Cardiac fibroblast (primary cell): ENCODE measurements at regions not wholly inside any gene's neighbourhood (a gene's known extent, or its start where the extent isn't known, plus 50 kb on each side); places are given as distances from the start of the nearest gene placed in this dataset.
A peak's percentile ranks its signal among the peaks of the same experiment; 100 is the strongest.

Source experiments
- DNase-seq, 2 donors: peaks; one replicate each; pipeline versions ENCODE4 v3.0.0 to v3.0.0-alpha.2; 2010; ENCODE audit warnings: low read depth in 2 of 2
- H3K4me3 ChIP-seq, 2 donors: replicated peaks in 1 of 2; 1 replicate in 1 of 2; 2 replicates in 1 of 2; pipeline ENCODE4 v1.5.1; 2011; ENCODE audit warnings: low read depth in 2 of 2, low read length in 2 of 2, mild to moderate bottlenecking in 2 of 2, moderate library complexity in 1 of 2
- CTCF ChIP-seq: IDR thresholded peaks from one replicate; pipeline ENCODE4 v1.5.1; 2011; ENCODE audit warnings: low read depth, mild to moderate bottlenecking, low read length, inconsistent platforms

GRCh38 chr2:176997074-176997791 is 215.4 kb upstream of the HNRNPA3 start:
- no peak for TF ChIP-seq CTCF
- peak; percentile 51 to 89 for DNase-seq
- no peak overlapping the region for H3K4me3 ChIP-seq

DNA sequence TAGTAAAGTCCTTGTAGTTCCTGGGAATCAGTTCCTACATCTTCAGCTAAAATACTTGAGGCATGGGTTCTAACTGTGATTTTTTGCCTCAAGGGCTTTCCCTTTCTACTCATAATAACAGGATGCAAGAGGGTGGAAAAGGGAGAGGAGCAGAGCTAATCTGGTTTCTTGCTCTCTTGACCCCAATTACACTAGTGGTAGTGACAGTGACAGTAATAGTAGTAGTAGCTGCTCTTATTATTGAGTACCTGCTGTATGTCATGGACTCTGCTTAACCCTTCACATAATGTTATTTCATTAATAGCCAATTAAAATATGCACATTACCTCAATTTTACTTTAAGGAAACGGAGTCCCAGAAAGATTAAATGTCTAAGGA is 214.8 kb upstream of the HNRNPA3 start:
- DNase-seq: no peak
- no peak for TF ChIP-seq CTCF
- H3K4me3 ChIP-seq: no peak overlapping the region

DNA sequence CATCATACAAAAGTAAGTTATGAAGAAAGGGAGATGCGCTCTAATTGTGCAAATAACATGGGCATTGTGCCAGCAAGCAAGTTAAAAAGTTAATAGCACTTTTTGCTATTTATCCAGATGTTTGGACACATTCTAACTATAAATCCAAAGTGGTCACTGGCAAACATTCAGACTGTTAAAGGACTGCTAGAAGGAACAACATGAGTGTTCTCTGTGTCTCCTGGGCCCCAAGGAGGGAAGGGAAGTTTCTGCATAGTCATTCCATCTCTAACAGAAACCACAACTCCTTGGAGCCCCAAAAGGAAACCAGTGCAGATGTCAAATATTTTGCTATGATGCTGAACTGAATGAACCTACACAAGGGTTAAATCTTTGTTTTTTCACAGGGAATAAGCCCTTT is 213.3 kb upstream of the HNRNPA3 start:
- no peak overlapping the region for H3K4me3 ChIP-seq
- peak; percentile 17 to 70 for DNase-seq
- no peak for TF ChIP-seq CTCF

GRCh38 chr2:177000061-177000714 is 212.4 kb upstream of the HNRNPA3 start:
- H3K4me3 ChIP-seq: no peak overlapping the region
- DNase-seq: no peak
- no peak for TF ChIP-seq CTCF

DNA sequence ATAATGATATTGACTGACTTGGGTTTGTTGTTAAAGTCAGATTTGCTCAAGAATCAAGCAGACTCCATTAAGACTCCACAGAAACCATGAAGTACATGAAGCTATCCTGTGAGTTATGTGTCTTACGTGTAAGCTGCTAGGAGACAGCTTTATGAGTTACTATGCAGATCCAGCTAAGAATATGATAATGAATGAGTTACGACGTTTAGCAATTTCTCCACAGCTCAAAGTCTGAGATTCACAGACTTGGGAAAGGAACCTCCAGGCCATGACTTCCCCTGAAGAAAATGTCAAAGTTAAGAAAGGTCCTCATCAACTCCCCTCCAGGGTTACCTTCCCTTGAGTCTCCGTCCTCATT is 211.9 kb upstream of the HNRNPA3 start:
- no peak for DNase-seq

GRCh38 chr2:177001334-177001733 is 211.3 kb upstream of the HNRNPA3 start:
- TF ChIP-seq CTCF: no peak

More for the DNA sequence above, 211.9 kb upstream of the HNRNPA3 start:
- no peak overlapping the region for H3K4me3 ChIP-seq
- TF ChIP-seq CTCF: no peak

More at GRCh38 chr2:177001334-177001733, 211.3 kb upstream of the HNRNPA3 start:
- H3K4me3 ChIP-seq: no peak overlapping the region
- DNase-seq: no peak
